HG03439 (cell line): ENCODE measurements at regions not wholly inside any gene's neighbourhood (a gene's known extent, or its start where the extent isn't known, plus 50 kb on each side); places are given as distances from the start of the nearest gene placed in this dataset.
"Not testable (repeated sequence)": the region's sequence is repeated elsewhere in the genome, so short reads cannot be mapped to it uniquely, and the experiment has no call there.

Source experiments
- ATAC-seq: cut with Tn5 transposase; IDR thresholded peaks from one replicate; pipeline ENCODE4 v1.9.1; 2021; ENCODE audit warnings: mild to moderate bottlenecking, moderate library complexity; ENCODE audit not compliant: unreplicated experiment

- ATAC-seq, result no peak
These were observed 98.9 kb upstream of the HMGA2 start for GRCh38 chr12:65725376-65725775.

- ATAC-seq, result no peak
These were observed 95.8 kb upstream of the HMGA2 start for GRCh38 chr12:65728455-65728847.

GRCh38 chr12:65728848-65729793 lies 95.2 kb upstream of the HMGA2 start:
- no peak for ATAC-seq

- no peak for ATAC-seq
These were observed 92.5 kb upstream of the HMGA2 start for GRCh38 chr12:65731771-65732170.

- ATAC-seq, result not testable (repeated sequence)
These were observed 90.6 kb upstream of the HMGA2 start for GRCh38 chr12:65733643-65734042.

GRCh38 chr12:65734226-65734625 lies 90.1 kb upstream of the HMGA2 start:
- ATAC-seq, result no peak

- no peak for ATAC-seq
These were observed 84.7 kb upstream of the HMGA2 start for GRCh38 chr12:65739606-65740005.

GRCh38 chr12:65740506-65740872 lies 83.8 kb upstream of the HMGA2 start:
- ATAC-seq, result no peak

GRCh38 chr12:65740873-65741600 lies 83.2 kb upstream of the HMGA2 start:
- peak; percentile 66 for ATAC-seq

GRCh38 chr12:65741656-65742017 lies 82.6 kb upstream of the HMGA2 start:
- peak; percentile 33 for ATAC-seq

- ATAC-seq, result peak; percentile 37
These were observed 82.0 kb upstream of the HMGA2 start for GRCh38 chr12:65742018-65743010.

- not testable (repeated sequence) for ATAC-seq
These were observed 79.9 kb upstream of the HMGA2 start for GRCh38 chr12:65744236-65744840.

- ATAC-seq, result no peak
These were observed 76.9 kb upstream of the HMGA2 start for GRCh38 chr12:65747338-65747737.

GRCh38 chr12:65748332-65748731 lies 76.0 kb upstream of the HMGA2 start:
- no peak for ATAC-seq

GRCh38 chr12:65754290-65754689 lies 70.0 kb upstream of the HMGA2 start:
- no peak for ATAC-seq

- ATAC-seq, result no peak
These were observed 69.3 kb upstream of the HMGA2 start for GRCh38 chr12:65754744-65755595.

- no peak for ATAC-seq
These were observed 68.7 kb upstream of the HMGA2 start for GRCh38 chr12:65755596-65755978.

- no peak for ATAC-seq
These were observed 68.0 kb upstream of the HMGA2 start for GRCh38 chr12:65756267-65756666.

GRCh38 chr12:65756956-65757511 lies 67.2 kb upstream of the HMGA2 start:
- peak; percentile 96 for ATAC-seq
